SJCRH30 (cell line): ENCODE measurements at regions not wholly inside any gene's neighbourhood (a gene's known extent, or its start where the extent isn't known, plus 50 kb on each side); places are given as distances from the start of the nearest gene placed in this dataset.

Experiments
- DNase-seq, 2 experiments: peaks; one replicate each; pipeline ENCODE4 v3.0.0-alpha.2; 2015 to 2020
- H3K27ac ChIP-seq: fragments of 250-450 bp; sonication (Bioruptor Pico); 2 replicates; pipeline ENCODE4 v1.5.1; 2020; ENCODE audit warnings: mild to moderate bottlenecking, moderate library complexity
- H3K27me3 ChIP-seq: fragments of 250-450 bp; sonication (Bioruptor Pico); 2 replicates; pipeline ENCODE4 v1.5.1; 2020; ENCODE audit warnings: mild to moderate bottlenecking, moderate library complexity
- H3K36me3 ChIP-seq: fragments of 250-450 bp; sonication (Bioruptor Pico); 2 replicates; pipeline ENCODE4 v1.5.1; 2020; ENCODE audit warnings: mild to moderate bottlenecking, moderate library complexity
- H3K4me1 ChIP-seq: fragments of 250-450 bp; sonication (Bioruptor Pico); 2 replicates; pipeline ENCODE4 v1.5.1; 2020; ENCODE audit warnings: mild to moderate bottlenecking, moderate library complexity
- H3K4me3 ChIP-seq: fragments of 250-450 bp; sonication (Bioruptor Pico); 2 replicates; pipeline ENCODE4 v1.5.1; 2020; ENCODE audit warnings: mild to moderate bottlenecking, moderate library complexity
- H3K9me3 ChIP-seq: fragments of 250-450 bp; sonication (Bioruptor Pico); replicated peaks from 2 replicates; pipeline ENCODE4 v1.5.1; 2020; ENCODE audit warnings: mild to moderate bottlenecking, moderate library complexity

DNA sequence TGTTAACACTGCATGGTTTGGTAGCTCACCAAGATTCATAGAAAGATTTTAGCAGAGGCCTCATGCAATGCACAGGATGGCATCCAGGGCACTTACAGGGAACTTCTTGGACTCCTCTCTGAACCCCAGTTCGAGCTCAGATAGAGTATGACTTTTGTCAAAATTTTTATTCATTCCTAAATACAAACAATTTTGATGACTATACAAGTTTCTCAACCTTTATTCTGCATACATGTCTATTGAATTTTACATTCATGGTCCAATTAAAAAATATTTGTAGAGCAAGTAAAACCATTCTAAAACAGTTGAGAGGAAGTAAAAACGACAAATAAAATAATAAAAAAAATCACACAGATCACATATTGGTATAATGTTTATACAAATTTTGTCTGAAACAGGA is 219.0 kb upstream of the MAN1A1 start:
- DNase-seq: no peak
- H3K27ac ChIP-seq: no peak overlapping the region

DNA sequence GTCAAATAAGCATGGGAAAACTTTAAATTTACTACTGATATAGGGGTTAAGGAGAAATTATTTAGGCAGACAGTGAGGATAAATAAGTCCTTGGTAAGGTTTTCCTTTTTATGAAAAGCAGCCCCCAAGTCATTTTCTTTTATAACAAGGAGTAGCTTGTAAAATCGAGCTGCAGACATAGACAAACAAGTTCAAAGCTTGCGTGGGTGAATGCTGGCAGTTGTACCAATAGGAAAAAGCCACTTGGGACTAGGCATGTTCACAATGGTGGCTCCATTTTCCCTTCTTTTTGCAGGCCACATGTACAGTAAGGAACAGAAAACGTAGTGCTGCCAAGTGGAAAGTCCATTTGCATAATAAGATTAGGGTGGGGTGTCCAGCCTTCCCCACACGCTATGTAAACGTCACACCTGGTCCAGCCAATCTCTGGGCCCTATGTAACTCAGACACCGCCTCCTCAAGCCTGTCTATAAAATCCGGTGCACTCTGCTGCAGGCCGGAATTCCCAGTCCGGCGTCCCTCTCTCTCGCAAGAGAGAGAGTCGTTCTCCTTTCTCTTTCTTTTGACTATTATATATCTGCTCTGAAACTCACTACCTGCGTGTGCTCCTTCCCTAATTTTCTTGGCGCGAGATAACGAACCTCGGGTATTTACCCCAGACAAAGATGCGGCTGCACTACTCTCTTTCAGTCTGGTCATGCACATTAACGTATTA is 217.1 kb upstream of the MAN1A1 start:
- no peaks in the 10 kb centered on the region for H3K4me1 ChIP-seq
- DNase-seq: peak in 1 of 2 experiments; percentile 9
- no peaks in the 10 kb centered on the region for H3K27me3 ChIP-seq
- no peak overlapping the region for H3K27ac ChIP-seq
- H3K4me3 ChIP-seq: no peak overlapping the region
- H3K36me3 ChIP-seq: no peaks in the 10 kb centered on the region
- H3K9me3 ChIP-seq: no peaks in the 10 kb centered on the region

More for the DNA sequence above, 219.0 kb upstream of the MAN1A1 start:
- Histone ChIP-seq H3K9me3 (no peaks in the 10 kb centered on the region), H3K4me3 (no peak overlapping the region), H3K27me3 (no peaks in the 10 kb centered on the region), H3K4me1 (no peaks in the 10 kb centered on the region), H3K36me3 (no peaks in the 10 kb centered on the region)

DNA sequence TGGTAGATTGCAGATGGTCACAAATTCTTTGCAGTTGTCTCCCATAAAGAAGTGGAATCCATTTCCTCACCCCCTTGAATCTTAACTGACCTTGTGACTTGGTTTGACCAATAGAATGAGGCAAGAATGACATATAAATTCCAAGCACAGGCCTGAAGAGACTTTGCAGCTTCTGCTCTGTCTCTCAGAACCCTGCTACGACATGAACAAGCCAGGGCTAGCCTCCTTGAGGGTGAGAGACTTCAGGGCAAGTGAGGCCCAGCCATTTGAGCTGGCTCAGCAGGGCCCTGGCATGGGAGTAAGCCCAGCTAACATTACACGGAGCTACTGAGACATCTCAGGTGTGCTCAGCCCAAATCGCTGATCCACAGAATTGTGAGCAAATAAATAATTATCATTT is 216.3 kb upstream of the MAN1A1 start:
- no peaks in the 10 kb centered on the region for H3K4me1 ChIP-seq

DNA sequence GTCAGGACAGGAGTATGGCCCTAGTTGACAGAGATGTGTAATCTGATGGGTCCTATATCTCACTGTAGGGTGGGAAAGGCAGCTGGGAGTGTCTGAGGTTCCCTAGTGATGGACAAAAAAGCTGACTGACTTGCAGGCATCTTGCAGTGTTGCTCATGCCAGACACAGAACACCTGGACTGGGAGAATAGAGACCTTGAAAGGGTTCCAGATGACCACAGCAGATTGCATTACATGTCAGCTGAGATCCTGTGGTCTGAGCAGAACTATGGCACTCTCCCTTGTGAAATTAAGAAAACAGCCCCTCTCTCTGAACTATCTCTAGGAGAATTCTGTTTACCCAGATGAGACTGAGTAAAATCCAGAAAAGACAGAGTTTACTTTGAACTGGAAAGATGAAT is 212.6 kb upstream of the MAN1A1 start:
- no peaks in the 10 kb centered on the region for H3K4me1 ChIP-seq
- no peaks in the 10 kb centered on the region for H3K27me3 ChIP-seq
- no peaks in the 10 kb centered on the region for H3K9me3 ChIP-seq
- no peak overlapping the region for H3K27ac ChIP-seq
- DNase-seq: no peak
- no peak overlapping the region for H3K4me3 ChIP-seq
- no peaks in the 10 kb centered on the region for H3K36me3 ChIP-seq

More for the DNA sequence above, 216.3 kb upstream of the MAN1A1 start:
- Histone ChIP-seq H3K36me3 (no peaks in the 10 kb centered on the region), H3K4me3 (no peak overlapping the region), H3K27me3 (no peaks in the 10 kb centered on the region), H3K9me3 (no peaks in the 10 kb centered on the region), H3K27ac (no peak overlapping the region)
- no peak for DNase-seq

DNA sequence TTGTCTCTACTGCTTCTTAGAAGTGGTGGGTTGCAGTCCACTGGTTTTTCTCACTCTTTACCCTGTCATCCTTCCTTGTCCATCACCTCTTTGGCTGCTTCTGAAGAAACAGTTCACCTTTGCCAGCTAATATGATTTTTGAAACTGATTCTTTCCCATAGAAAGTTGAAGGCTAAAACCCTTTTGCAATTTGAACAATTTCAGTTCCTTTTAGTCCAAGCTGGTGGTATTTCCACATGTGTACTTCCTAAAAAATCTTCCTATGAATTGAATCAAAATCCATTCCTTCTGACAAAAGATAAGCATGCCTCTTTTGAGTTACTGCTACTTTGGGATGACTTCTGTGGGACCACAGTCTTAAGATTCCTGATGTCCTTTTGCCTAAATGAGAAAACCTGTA is 210.0 kb upstream of the MAN1A1 start:
- DNase-seq: no peak
- Histone ChIP-seq H3K36me3 (no peaks in the 10 kb centered on the region), H3K27me3 (no peaks in the 10 kb centered on the region), H3K9me3 (no peaks in the 10 kb centered on the region), H3K4me3 (no peak overlapping the region), H3K27ac (no peak overlapping the region), H3K4me1 (no peaks in the 10 kb centered on the region)

DNA sequence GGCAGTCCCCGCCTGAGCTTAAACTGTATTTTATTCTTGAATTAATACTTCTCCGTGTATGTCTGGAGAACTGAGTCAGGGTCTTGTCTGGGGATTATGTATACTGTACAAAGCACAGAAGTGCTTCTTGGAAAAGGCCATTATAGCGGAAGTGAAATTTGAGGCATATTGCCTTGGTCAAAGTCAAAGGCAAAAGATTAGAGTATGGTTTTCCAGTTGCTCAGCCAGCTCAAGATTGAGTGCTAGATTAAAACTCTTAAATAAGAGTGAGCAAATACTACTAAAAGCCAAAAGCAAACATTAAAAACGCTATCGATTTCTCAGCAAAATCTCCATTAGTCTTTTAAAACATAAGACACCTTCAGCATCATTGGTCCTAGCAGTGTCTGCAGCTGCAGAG is 207.7 kb upstream of the MAN1A1 start:
- H3K4me3 ChIP-seq: no peak overlapping the region
- DNase-seq: no peak
- H3K4me1 ChIP-seq: no peaks in the 10 kb centered on the region
- H3K27me3 ChIP-seq: no peaks in the 10 kb centered on the region
- no peaks in the 10 kb centered on the region for H3K9me3 ChIP-seq
- no peak overlapping the region for H3K27ac ChIP-seq
- no peaks in the 10 kb centered on the region for H3K36me3 ChIP-seq

DNA sequence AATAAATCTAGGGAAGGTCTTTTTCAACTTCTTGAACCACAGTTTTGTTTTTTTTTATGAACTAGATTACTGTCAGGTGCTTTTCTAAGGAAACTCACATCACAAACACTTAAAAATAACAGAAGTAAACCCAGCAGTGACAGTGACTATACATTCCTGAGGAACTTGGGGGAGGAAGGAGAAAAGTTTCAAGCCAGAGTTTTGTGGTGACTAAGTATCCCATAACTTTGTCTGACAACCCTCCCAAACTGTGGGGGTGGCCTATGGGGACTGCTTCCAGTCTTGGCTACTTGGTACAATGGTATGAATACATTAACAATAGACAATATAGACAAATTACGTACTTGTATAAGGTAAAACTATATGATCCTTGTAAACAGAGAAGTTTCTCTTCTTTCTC is 202.5 kb upstream of the MAN1A1 start:
- no peak for DNase-seq
- no peaks in the 10 kb centered on the region for H3K27me3 ChIP-seq
- no peak overlapping the region for H3K27ac ChIP-seq
- no peak overlapping the region for H3K4me3 ChIP-seq
- H3K36me3 ChIP-seq: no peaks in the 10 kb centered on the region
- no peaks in the 10 kb centered on the region for H3K4me1 ChIP-seq
- no peaks in the 10 kb centered on the region for H3K9me3 ChIP-seq

DNA sequence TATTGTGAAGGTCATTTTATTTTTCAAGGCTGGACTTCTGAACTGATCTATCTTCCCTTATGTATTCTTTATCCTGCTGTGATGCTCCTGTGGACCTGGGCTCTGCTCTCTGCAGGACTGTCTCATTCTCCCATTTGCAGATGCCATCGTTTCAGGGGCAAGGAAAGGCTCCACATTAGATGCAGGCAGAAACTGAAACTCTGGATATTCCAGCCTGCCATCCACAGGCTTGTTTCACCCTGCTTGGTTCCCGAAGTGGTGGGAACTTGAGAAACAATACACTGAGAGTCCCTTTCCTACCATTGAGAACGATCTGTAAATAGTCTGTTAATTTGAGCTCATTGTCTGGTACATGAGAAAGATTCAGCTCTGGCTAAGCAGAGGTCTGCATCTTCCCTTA is 197.5 kb upstream of the MAN1A1 start:
- Histone ChIP-seq H3K4me3 (no peak overlapping the region), H3K9me3 (no peaks in the 10 kb centered on the region), H3K36me3 (no peaks in the 10 kb centered on the region), H3K27ac (no peak overlapping the region), H3K4me1 (peaks cover 14% of the 10 kb centered on the region), H3K27me3 (no peaks in the 10 kb centered on the region)
- DNase-seq: no peak

DNA sequence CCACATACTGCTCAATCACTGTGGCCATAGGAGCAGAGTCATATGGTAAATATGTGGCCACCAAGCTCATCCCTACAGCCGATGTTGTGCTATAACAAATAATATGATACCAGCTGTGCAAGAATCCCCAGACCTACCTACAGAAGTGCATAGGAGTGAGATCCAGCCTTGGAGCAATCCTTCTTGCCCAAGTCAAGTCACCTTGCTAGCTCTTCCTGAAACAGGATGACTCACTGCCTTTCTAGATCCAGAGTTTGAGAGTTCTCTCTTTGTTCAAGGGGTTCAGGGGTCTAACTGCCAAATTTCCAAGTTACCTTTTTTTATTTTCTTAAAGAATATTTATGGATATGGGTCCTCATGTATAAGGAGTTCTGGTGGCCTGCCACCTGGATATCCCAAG is 195.7 kb upstream of the MAN1A1 start:
- Histone ChIP-seq H3K4me1 (peaks cover 14% of the 10 kb centered on the region), H3K36me3 (no peaks in the 10 kb centered on the region), H3K9me3 (no peaks in the 10 kb centered on the region), H3K4me3 (no peak overlapping the region), H3K27me3 (no peaks in the 10 kb centered on the region), H3K27ac (no peak overlapping the region)
- no peak for DNase-seq

DNA sequence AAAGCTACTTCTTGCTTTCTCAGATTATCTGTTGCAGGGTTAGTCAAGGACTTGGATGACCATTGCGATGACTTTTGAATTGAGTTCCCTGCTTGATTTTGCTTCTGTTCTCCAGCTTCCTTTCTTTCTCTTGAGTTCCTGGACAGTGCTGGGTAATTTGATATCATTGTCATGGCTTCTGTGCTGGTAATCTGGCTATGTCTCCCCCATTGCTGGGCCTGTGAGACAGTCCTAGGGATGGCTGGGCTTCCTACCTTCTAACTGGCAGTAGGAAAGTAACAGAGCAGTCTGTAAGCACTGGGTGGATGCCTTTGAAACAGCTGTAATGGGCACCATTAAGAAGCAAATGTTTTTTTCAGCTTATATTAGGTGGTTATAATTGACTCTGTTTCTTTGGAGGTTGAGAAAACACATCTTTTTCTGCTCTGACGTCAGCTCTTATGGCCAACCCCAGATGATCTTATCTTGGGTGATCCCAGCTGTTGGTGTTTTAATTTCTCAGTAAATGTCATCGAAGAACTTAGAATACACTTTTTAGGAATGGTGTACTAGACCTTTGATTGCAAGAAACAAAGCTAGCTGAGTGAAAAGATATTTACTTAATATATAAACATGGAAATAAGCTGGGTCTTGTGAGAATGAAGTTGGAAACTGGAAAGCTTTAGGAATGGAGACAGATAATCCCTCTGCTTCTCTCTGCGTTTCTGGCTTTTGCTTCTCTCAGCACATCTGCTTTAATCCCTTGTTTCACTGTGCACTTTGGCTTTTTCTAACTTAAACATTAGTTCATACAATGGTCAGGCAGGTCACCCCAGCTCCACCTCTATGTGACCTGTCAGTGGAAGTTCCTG is 195.0 kb upstream of the MAN1A1 start:
- Histone ChIP-seq H3K4me1 (peaks cover 14% of the 10 kb centered on the region), H3K36me3 (no peaks in the 10 kb centered on the region), H3K4me3 (no peak overlapping the region), H3K27me3 (no peaks in the 10 kb centered on the region), H3K27ac (no peak overlapping the region), H3K9me3 (no peaks in the 10 kb centered on the region)
- DNase-seq: peak in 1 of 2 experiments; percentile 27

DNA sequence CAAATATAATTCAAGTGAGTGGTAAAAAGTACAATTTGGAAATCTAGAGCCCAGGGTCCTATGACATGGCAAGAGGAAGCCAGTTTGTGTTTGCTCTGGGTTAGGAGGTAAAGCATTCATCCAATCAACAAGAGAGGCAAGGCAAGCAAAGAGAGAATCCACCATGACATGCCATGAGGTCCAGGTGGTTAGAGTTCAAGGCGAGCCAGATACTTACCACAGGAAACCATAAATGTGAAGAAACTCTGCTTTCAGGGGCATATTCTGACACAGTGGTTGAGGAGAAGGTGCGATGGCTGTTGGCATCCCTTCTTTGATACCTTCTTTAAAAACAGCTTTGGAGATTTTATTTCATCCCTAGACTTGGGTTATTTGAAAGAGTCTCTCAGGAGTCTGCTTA is 193.8 kb upstream of the MAN1A1 start:
- H3K9me3 ChIP-seq: no peaks in the 10 kb centered on the region
- no peak for DNase-seq
- peaks cover 14% of the 10 kb centered on the region for H3K4me1 ChIP-seq
- H3K27ac ChIP-seq: no peak overlapping the region
- no peak overlapping the region for H3K4me3 ChIP-seq
- H3K27me3 ChIP-seq: no peaks in the 10 kb centered on the region
- H3K36me3 ChIP-seq: no peaks in the 10 kb centered on the region

DNA sequence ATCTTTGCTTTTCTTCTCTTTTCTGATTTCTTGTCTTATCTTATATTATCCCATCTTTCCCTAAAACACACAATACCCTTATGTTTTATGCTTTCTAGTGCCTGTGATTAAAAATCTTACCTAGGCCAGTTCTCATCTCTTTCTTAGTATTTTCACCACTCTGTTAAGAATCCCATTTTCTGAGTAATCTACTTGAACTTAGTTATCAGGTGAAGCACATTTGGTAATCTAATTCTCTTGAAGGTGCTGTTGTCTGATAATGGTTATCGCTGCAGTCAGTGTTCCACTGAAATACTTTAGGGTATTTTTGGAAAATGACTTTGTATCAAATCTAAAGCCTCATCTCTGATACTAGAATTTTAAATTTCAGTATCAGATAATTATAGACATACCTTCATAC is 192.5 kb upstream of the MAN1A1 start:
- Histone ChIP-seq H3K4me3 (no peak overlapping the region), H3K9me3 (no peaks in the 10 kb centered on the region), H3K4me1 (peaks cover 14% of the 10 kb centered on the region), H3K36me3 (no peaks in the 10 kb centered on the region), H3K27me3 (no peaks in the 10 kb centered on the region), H3K27ac (no peak overlapping the region)
- no peak for DNase-seq

DNA sequence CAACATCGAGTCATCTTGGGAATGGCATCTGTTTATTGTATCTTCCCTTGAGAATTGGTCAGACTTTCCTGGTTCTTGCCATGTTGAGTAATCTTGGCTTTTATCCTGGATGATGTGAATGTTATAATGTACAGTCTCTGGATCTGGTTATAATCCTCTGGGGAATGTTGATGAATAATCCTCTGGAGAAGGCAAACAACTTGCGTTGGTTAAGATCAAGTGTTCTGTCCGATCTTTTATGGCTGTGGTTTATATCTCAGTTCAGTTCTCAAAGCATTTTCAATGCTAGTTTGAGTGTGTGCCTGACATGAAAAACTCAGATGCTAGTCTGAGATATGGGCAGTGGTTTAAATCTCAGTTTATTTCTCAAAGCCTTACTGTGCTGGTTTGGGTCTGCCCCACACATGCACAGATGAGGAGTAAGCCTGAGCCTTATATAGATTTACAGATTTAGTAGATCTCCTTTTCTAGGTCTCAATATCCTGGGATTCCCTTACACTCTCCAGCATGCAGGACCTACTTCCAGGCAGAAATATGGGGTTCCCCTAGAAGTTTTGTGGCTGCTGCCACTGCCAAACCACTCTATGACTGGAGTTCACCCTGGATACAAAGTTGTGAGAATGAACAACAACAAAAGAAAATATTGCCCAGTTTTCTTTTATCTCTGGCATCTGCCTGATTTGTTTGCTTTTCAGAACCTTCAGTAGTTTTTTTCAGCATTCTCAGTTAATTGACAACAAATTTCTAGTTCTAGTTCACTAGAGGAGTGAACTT is 191.8 kb upstream of the MAN1A1 start:
- H3K9me3 ChIP-seq: no peaks in the 10 kb centered on the region
- H3K36me3 ChIP-seq: no peaks in the 10 kb centered on the region
- no peak overlapping the region for H3K4me3 ChIP-seq
- peaks cover 14% of the 10 kb centered on the region for H3K4me1 ChIP-seq
- no peak overlapping the region for H3K27ac ChIP-seq
- no peaks in the 10 kb centered on the region for H3K27me3 ChIP-seq
- DNase-seq: peak in 1 of 2 experiments; percentile 32

DNA sequence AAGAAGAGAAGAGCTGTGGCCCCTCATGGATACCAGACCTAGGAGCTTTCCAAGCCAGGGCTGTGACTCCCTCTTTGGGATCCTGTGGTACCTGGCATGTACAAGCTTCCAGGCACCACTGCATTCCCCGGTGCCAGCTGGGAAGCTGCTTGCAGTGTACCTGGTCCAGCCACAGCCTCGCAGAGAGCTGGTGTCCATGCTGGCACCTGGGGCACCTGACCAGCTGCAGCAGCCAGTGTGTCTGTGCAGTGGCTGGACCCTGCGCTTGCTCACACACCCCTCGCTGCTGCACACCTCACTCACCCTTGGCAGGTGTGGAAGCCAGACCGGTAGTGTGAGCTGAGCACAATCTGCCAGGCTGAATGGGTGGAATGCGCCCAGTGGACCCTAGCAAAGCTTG is 190.9 kb upstream of the MAN1A1 start:
- Histone ChIP-seq H3K4me1 (peaks cover 14% of the 10 kb centered on the region), H3K27ac (no peak overlapping the region), H3K4me3 (no peak overlapping the region), H3K36me3 (no peaks in the 10 kb centered on the region), H3K9me3 (no peaks in the 10 kb centered on the region), H3K27me3 (no peaks in the 10 kb centered on the region)
- no peak for DNase-seq
